ENCODE measurements at regions not wholly inside any gene's neighbourhood (a gene's known extent, or its start where the extent isn't known, plus 50 kb on each side); places are given as distances from the start of the nearest gene placed in this dataset.

DNA sequence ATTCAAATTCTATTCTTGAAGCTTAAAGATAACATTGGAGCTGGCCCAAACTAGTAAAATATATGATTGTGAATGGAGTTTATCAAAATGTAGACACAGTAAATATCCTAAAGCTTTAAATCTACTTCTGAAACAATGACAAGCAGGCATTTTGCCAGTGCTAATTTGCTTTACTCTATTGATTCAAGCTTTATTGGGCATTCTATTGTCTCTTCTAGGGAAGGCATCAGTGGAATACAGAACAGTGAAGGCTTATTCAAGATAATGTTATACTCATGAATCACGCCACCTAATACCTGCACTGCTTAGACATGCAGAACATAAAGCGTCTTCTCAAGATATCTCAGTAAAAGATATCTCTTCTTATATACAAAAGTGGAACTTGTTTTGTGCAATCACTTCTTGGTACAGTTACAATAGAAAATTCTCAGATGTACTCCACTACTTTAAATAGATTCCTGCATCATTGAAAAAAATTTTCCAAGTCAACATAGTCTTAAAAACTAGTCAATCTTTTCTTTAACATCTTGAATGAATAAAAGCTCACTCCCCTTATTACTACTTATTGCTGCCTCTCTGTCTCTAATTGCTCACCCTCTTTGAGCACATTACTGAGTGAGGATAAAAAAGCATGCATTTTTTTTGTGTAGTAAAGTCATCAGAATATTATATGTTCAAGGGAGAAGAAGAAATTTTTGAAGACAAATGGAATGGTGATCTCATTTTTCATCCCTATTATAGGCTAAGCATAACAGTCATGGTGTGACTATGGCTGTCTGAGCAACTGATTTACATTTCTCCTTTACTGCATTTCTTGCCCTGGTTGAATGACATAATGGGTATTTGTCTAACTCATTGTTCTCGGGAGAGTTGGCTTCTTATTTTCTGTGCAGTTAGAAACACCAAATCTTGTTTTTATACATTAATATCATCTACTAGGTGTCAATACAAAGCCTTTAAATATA is 98.0 kb upstream of the E2F7 start:
- Histone ChIP-seq H3K4me2 (ENCODE audit: low read length) (no peak overlapping the region), H3K27ac (ENCODE audit: low read length) (no peak overlapping the region), H3K36me3 (replicated peaks; ENCODE audit: low read depth, low read length) (no peaks in the 10 kb centered on the region), H2AFZ (ENCODE audit: low read depth, low read length) (no peak overlapping the region), H3K27me3 (ENCODE audit: low read depth, low read length) (no peaks in the 10 kb centered on the region), H4K20me1 (ENCODE audit: insufficient read depth, low read length) (no peaks in the 10 kb centered on the region), H3K4me1 (ENCODE audit: low read length) (no peaks in the 10 kb centered on the region), H3K4me3 (ENCODE audit: low read length) (no peak overlapping the region), H3K79me2 (ENCODE audit: low read length) (no peaks in the 10 kb centered on the region), H3K9ac (ENCODE audit: low read length) (no peak overlapping the region), H3K9me3 (ENCODE audit: insufficient read depth, low read length) (no peaks in the 10 kb centered on the region)
- no peak for TF ChIP-seq EZH2phosphoT487 (IDR thresholded peaks at IDR 0.05; ENCODE audit: low read depth)
- TF ChIP-seq, protein P1, sequence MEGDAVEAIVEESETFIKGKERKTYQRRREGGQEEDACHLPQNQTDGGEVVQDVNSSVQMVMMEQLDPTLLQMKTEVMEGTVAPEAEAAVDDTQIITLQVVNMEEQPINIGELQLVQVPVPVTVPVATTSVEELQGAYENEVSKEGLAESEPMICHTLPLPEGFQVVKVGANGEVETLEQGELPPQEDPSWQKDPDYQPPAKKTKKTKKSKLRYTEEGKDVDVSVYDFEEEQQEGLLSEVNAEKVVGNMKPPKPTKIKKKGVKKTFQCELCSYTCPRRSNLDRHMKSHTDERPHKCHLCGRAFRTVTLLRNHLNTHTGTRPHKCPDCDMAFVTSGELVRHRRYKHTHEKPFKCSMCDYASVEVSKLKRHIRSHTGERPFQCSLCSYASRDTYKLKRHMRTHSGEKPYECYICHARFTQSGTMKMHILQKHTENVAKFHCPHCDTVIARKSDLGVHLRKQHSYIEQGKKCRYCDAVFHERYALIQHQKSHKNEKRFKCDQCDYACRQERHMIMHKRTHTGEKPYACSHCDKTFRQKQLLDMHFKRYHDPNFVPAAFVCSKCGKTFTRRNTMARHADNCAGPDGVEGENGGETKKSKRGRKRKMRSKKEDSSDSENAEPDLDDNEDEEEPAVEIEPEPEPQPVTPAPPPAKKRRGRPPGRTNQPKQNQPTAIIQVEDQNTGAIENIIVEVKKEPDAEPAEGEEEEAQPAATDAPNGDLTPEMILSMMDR (IDR thresholded peaks at IDR 0.05; ENCODE audit: low read depth, low read length) = no peak

DNA sequence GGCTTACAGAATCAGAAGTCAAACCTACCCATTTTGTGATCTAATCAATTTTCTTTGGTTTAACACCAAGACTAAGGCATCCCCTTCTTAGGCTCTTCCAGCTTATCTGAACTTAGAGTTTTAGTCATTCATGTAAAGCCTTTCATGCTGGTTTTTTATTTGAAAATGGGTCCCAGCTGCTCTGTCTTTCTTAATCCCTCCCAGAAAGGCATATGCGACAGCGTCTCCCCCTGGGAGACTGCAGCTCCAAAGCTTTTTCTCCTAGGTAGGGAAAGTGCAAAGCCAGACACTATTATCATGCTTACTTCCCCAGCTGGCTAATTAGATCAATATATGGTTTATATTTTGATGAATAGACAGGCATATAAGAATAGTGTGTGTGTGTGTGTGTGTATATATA is 96.6 kb upstream of the E2F7 start:
- H3K79me2 ChIP-seq (ENCODE audit: low read length) = no peaks in the 10 kb centered on the region

DNA sequence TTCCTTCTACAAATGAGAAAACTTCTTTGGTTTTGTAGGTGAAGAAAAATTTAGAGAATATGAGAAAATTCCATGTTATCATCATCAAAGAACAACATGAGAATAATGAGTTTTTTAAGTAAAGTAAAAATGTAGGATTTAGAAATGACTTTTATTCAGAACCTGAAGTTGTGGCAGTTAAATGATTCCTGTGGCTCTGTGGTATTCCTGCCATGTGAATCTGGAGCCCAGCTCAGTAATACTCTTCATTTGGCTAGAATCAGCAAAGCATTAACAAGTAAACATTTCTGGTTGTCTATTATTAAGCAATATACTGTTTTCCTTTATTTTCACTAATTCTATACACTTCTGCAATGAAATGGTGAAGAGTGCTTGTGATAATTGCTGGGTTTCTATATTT is 95.6 kb upstream of the E2F7 start:
- Histone ChIP-seq H3K9ac (ENCODE audit: low read length) (no peak overlapping the region), H3K4me2 (ENCODE audit: low read length) (no peak overlapping the region), H3K36me3 (replicated peaks; ENCODE audit: low read depth, low read length) (no peaks in the 10 kb centered on the region), H3K27me3 (ENCODE audit: low read depth, low read length) (no peaks in the 10 kb centered on the region), H2AFZ (ENCODE audit: low read depth, low read length) (no peak overlapping the region), H4K20me1 (ENCODE audit: insufficient read depth, low read length) (no peaks in the 10 kb centered on the region), H3K4me3 (ENCODE audit: low read length) (no peak overlapping the region), H3K4me1 (ENCODE audit: low read length) (no peaks in the 10 kb centered on the region), H3K27ac (ENCODE audit: low read length) (no peak overlapping the region), H3K9me3 (ENCODE audit: insufficient read depth, low read length) (no peaks in the 10 kb centered on the region), H3K79me2 (ENCODE audit: low read length) (no peaks in the 10 kb centered on the region)
- no peak for TF ChIP-seq EZH2phosphoT487 (IDR thresholded peaks at IDR 0.05; ENCODE audit: low read depth)
- TF ChIP-seq, protein P1 (IDR thresholded peaks at IDR 0.05; ENCODE audit: low read depth, low read length) = no peak

More for the DNA sequence above, 96.6 kb upstream of the E2F7 start:
- TF ChIP-seq, protein P1 (IDR thresholded peaks at IDR 0.05; ENCODE audit: low read depth, low read length) = no peak
- TF ChIP-seq EZH2phosphoT487 (IDR thresholded peaks at IDR 0.05; ENCODE audit: low read depth) = no peak
- Histone ChIP-seq H3K27me3 (ENCODE audit: low read depth, low read length) (no peaks in the 10 kb centered on the region), H3K4me1 (ENCODE audit: low read length) (no peaks in the 10 kb centered on the region), H4K20me1 (ENCODE audit: insufficient read depth, low read length) (no peaks in the 10 kb centered on the region), H3K36me3 (replicated peaks; ENCODE audit: low read depth, low read length) (no peaks in the 10 kb centered on the region), H2AFZ (ENCODE audit: low read depth, low read length) (no peak overlapping the region), H3K4me3 (ENCODE audit: low read length) (no peak overlapping the region), H3K4me2 (ENCODE audit: low read length) (no peak overlapping the region), H3K27ac (ENCODE audit: low read length) (no peak overlapping the region), H3K9ac (ENCODE audit: low read length) (no peak overlapping the region), H3K9me3 (ENCODE audit: insufficient read depth, low read length) (no peaks in the 10 kb centered on the region)

DNA sequence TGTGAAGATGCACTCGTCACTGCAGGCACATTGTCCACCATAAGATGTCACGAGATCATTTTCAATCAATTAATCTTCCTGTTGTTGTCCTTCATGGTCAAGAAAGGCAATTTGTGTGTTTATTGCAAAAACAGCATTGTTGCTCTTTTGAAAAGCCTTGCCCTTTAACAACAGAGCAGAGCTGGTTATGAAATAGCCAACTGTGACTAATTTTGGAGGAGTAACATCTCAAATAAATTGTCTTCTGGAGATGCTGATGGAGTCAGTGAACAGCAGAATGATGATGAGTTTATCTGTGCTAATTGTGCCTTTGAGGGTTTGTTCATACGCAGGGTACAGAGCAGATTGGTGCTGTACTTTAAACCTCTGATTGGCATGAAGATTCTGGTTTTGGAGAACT is 88.3 kb upstream of the E2F7 start:
- Histone ChIP-seq H3K4me3 (ENCODE audit: low read length) (no peak overlapping the region), H4K20me1 (ENCODE audit: insufficient read depth, low read length) (no peaks in the 10 kb centered on the region), H2AFZ (ENCODE audit: low read depth, low read length) (no peak overlapping the region), H3K79me2 (ENCODE audit: low read length) (no peaks in the 10 kb centered on the region), H3K4me2 (ENCODE audit: low read length) (no peak overlapping the region), H3K36me3 (replicated peaks; ENCODE audit: low read depth, low read length) (no peaks in the 10 kb centered on the region), H3K9me3 (ENCODE audit: insufficient read depth, low read length) (no peaks in the 10 kb centered on the region), H3K4me1 (ENCODE audit: low read length) (no peaks in the 10 kb centered on the region), H3K9ac (ENCODE audit: low read length) (no peak overlapping the region), H3K27me3 (ENCODE audit: low read depth, low read length) (0 out of 2 replicates have a peak, but pooled peaks cover 3% of the 10 kb centered on the region), H3K27ac (ENCODE audit: low read length) (no peak overlapping the region)
- TF ChIP-seq EZH2phosphoT487 (IDR thresholded peaks at IDR 0.05; ENCODE audit: low read depth) = no peak
- TF ChIP-seq, protein P1 (IDR thresholded peaks at IDR 0.05; ENCODE audit: low read depth, low read length) = no peak
